ENCODE measurements at regions not wholly inside any gene's neighbourhood (a gene's known extent, or its start where the extent isn't known, plus 50 kb on each side); places are given as distances from the start of the nearest gene placed in this dataset.

DNA sequence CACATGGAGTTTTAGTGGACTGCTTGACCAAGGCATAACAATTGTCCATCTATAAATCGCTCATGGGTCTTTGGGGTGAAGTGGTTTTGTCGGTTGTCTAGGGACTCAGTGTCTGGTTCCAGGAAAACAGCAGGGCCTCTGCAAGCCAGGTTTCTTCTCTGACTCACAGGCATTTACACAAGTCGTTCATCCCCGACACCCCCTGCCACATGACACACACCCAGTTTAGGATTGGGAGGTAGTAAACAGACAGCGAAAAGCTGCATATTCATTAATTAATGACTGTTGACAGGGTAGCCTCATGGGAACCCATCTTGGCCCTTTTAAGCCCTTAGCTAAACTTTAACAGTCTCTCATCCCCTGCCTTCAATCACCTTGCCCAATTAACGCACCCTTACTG is 194.8 kb upstream of the ACVR2A start:
- no peak for TF ChIP-seq POLR2A (IDR thresholded peaks at IDR 0.05)
- TF ChIP-seq CTCF (IDR thresholded peaks at IDR 0.05), result no peak
- no peak for TF ChIP-seq POLR2AphosphoS5 (IDR thresholded peaks at IDR 0.05)

All from suprapubic skin (tissue), 4 donors.